Liver (tissue), 8 donors: ENCODE measurements at regions not wholly inside any gene's neighbourhood (a gene's known extent, or its start where the extent isn't known, plus 50 kb on each side); places are given as distances from the start of the nearest gene placed in this dataset.

Experiments used
- DNase-seq: peaks from one replicate; pipeline ENCODE4 v3.0.0-alpha.2; 2017; ENCODE audit warnings: low spot score
- H3K27ac ChIP-seq, 2 donors: one replicate each; pipeline ENCODE4 v1.7.0; 2013; ENCODE audit warnings: inconsistent platforms in 2 of 2, low read length in 2 of 2, control low read depth in 1 of 2, low read depth in 1 of 2, mild to moderate bottlenecking in 1 of 2
- H3K27me3 ChIP-seq, 4 donors: one replicate each; pipeline versions ENCODE4 v1.6.1 to v1.7.0; 2013; ENCODE audit warnings: low read length in 3 of 4, inconsistent platforms in 1 of 4, mild to moderate bottlenecking in 1 of 4, moderate library complexity in 1 of 4; ENCODE audit not compliant: control insufficient read depth in 4 of 4, insufficient read depth in 4 of 4
- H3K36me3 ChIP-seq, 4 donors: one replicate each; pipeline versions ENCODE4 v1.6.1 to v1.7.0; 2013; ENCODE audit warnings: low read length in 3 of 4, mild to moderate bottlenecking in 3 of 4, low read depth in 1 of 4, moderate library complexity in 1 of 4; ENCODE audit not compliant: control insufficient read depth in 4 of 4, insufficient read depth in 3 of 4
- H3K4me1 ChIP-seq, 4 donors: one replicate each; pipeline versions ENCODE4 v1.6.1 to v1.7.0; 2013; ENCODE audit warnings: low read length in 3 of 4, mild to moderate bottlenecking in 3 of 4, moderate library complexity in 1 of 4; ENCODE audit not compliant: control insufficient read depth in 4 of 4, insufficient read depth in 4 of 4
- H3K4me3 ChIP-seq, 3 donors: one replicate each; pipeline versions ENCODE4 v1.6.1 to v1.7.0; 2013; ENCODE audit warnings: low read length in 3 of 3, control low read depth in 1 of 3, low read depth in 1 of 3, mild to moderate bottlenecking in 1 of 3
- H3K9ac ChIP-seq, 2 donors: one replicate each; pipeline ENCODE4 v1.7.0; 2013; ENCODE audit warnings: low read length in 2 of 2, mild to moderate bottlenecking in 2 of 2, moderate library complexity in 2 of 2, control low read depth in 1 of 2, low read depth in 1 of 2
- H3K9me3 ChIP-seq, 4 donors: one replicate each; pipeline versions ENCODE4 v1.6.1 to v1.7.0; 2013; ENCODE audit warnings: low read length in 3 of 4; ENCODE audit not compliant: control insufficient read depth in 4 of 4
- EGR1 ChIP-seq, 2 donors: IDR thresholded peaks; 2 replicates each; pipeline ENCODE4 v1.6.1; 2016 to 2018; ENCODE audit warnings: antibody characterized with exemption in 2 of 2, low read depth in 2 of 2
- FOXA2 ChIP-seq: IDR thresholded peaks from 2 replicates; pipeline ENCODE4 v1.6.1; 2016; ENCODE audit warnings: antibody characterized with exemption
- GABPA ChIP-seq, 2 donors: IDR thresholded peaks in 1 of 2; conservative IDR thresholded peaks in 1 of 2; 2 replicates each; pipeline ENCODE4 v1.6.1; 2016; ENCODE audit warnings: antibody characterized with exemption in 2 of 2, mild to moderate bottlenecking in 1 of 2, moderate library complexity in 1 of 2
- HNF4G ChIP-seq: IDR thresholded peaks from 2 replicates; pipeline ENCODE4 v1.6.1; 2016; ENCODE audit warnings: antibody characterized with exemption
- JUND ChIP-seq, 2 donors: IDR thresholded peaks; 2 replicates each; pipeline ENCODE4 v1.6.1; 2016; ENCODE audit warnings: antibody characterized with exemption in 2 of 2
- RAD21 ChIP-seq, 2 donors: IDR thresholded peaks; 2 replicates each; pipeline ENCODE4 v1.6.1; 2016; ENCODE audit warnings: antibody characterized with exemption in 2 of 2, mild to moderate bottlenecking in 2 of 2
- RXRA ChIP-seq, 2 donors: IDR thresholded peaks; 2 replicates each; pipeline ENCODE4 v1.6.1; 2017 to 2018; ENCODE audit warnings: antibody characterized with exemption in 2 of 2, mild to moderate bottlenecking in 1 of 2
- SP1 ChIP-seq: IDR thresholded peaks from 2 replicates; pipeline ENCODE4 v1.6.1; 2018; ENCODE audit warnings: antibody characterized with exemption, mild to moderate bottlenecking
- TAF1 ChIP-seq: conservative IDR thresholded peaks from 2 replicates; pipeline ENCODE4 v1.6.1; 2016; ENCODE audit warnings: antibody characterized with exemption, mild to moderate bottlenecking
- YY1 ChIP-seq: IDR thresholded peaks from 2 replicates; pipeline ENCODE4 v1.6.1; 2016; ENCODE audit warnings: antibody characterized with exemption, mild to moderate bottlenecking
- WGBS: extraction: QIAGEN DNeasy Blood & Tissue Kit; methylation state at CpG from one replicate; pipeline ENCODE4 v1.1.7; 2013; 5-methylcytosine and 5-hydroxymethylcytosine counted together
- TF ChIP-seq, protein P1 (sequence below): IDR thresholded peaks from 2 replicates; pipeline ENCODE4 v1.6.1; 2016; ENCODE audit warnings: antibody characterized with exemption
- TF ChIP-seq, protein P2 (sequence below): IDR thresholded peaks from 2 replicates; pipeline ENCODE4 v1.6.1; 2016; ENCODE audit warnings: antibody characterized with exemption
- TF ChIP-seq, protein P3 (sequence below): fragments of 150-350 bp; IDR thresholded peaks from 2 replicates; pipeline ENCODE4 v1.5.1; 2017; ENCODE audit warnings: improper control_type of control experiment, low read depth, low read length; ENCODE audit not compliant: missing input control
- TF ChIP-seq, protein P4 (sequence below): IDR thresholded peaks from 2 replicates; pipeline ENCODE4 v1.6.1; 2016; ENCODE audit warnings: antibody characterized with exemption
- TF ChIP-seq, protein P5 (sequence below): IDR thresholded peaks from 2 replicates; pipeline ENCODE4 v1.6.1; 2016; ENCODE audit warnings: antibody characterized with exemption, mild to moderate bottlenecking
- donor health status: healthy.
- donor health status: healthy.
- donor health status: healthy.
- donor health status: healthy.
- donor health status: healthy.

DNA sequence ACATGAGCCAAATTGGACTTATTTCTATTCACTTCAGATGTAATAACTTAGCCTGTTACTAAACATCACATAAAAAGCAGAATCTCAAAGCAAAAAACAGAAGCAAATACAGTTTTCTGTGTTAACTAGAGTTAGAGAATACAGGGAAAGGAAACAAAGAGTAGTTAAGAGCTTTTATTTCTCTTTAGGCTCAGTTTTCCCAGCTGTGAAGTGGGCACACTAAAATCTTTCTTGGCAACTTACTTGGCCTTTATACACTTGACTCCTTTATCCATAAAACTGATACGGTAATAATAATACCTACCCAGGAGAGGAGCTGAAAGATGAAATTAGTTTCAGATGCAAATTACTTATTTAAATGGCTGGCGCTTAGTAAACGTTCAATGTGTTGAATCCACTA, 132.8 kb upstream of the SPATS2L start:
- WGBS, result 96% methylated on average over 3 of the region's 3 CpGs
- Histone ChIP-seq H3K27me3 (no peaks in the 10 kb centered on the region), H3K27ac (no peak overlapping the region), H3K36me3 (no peaks in the 10 kb centered on the region), H3K9me3 (no peaks in the 10 kb centered on the region), H3K4me3 (no peak overlapping the region), H3K9ac (no peak overlapping the region), H3K4me1 (peaks cover 0 to 4% (median 1%) of the 10 kb centered on the region in 4 donors)
- TF ChIP-seq JUND (IDR thresholded peaks at IDR 0.05), result no peak
- TF ChIP-seq TAF1, result no peak
- no peak for TF ChIP-seq EGR1 (IDR thresholded peaks at IDR 0.05; ENCODE audit: low read depth in 2 of 2)
- TF ChIP-seq, protein P1, sequence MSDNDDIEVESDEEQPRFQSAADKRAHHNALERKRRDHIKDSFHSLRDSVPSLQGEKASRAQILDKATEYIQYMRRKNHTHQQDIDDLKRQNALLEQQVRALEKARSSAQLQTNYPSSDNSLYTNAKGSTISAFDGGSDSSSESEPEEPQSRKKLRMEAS, result no peak
- no peak for TF ChIP-seq YY1
- TF ChIP-seq SP1, result no peak
- DNase-seq, result no peak

DNA sequence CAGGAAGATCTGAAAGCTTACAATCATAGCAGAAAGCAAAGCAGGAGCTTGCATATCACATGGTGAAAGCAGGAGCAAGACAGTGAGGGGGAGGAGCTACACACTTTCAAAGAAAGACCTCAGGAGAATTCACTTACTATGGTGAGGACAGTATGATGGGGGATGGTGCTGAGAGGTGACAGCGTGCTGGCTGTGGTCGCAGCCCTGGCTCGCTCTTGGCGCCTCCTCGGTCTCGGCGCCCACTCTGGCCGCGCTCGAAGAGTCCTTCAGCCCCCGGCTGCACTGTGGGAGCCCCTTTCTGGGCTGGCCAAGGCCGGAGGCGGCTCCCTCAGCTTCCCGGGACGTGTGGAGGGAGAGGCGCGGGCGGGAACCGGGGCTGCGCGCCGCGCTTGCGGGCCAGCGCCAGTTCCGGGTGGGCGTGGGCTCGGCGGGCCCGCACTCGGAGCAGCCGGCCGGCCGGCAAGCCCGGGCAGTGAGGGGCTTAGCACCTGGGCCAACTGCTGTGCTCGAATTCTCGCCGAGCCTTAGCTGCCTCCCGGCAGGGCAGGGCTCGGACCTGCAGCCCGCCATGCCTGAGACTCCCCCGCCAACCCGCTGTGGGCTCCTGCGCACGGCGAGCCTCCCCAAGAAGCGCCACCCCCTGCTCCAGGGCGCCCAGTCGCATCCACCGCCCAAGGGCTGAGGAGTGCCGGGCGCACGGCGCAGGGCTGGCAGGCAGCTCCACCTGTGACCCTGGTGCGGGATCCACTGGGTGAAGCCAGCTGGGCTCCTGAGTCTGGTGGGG, 131.9 kb upstream of the SPATS2L start:
- Histone ChIP-seq H3K36me3 (no peaks in the 10 kb centered on the region), H3K9ac (no peak overlapping the region), H3K9me3 (no peaks in the 10 kb centered on the region), H3K4me3 (no peak overlapping the region), H3K4me1 (peaks cover 0 to 4% (median 1%) of the 10 kb centered on the region in 4 donors), H3K27me3 (no peaks in the 10 kb centered on the region), H3K27ac (no peak overlapping the region)
- no peak for DNase-seq
- no peak for TF ChIP-seq FOXA2
- TF ChIP-seq, protein P2, sequence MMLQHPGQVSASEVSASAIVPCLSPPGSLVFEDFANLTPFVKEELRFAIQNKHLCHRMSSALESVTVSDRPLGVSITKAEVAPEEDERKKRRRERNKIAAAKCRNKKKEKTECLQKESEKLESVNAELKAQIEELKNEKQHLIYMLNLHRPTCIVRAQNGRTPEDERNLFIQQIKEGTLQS, result no peak
- WGBS, result 97% methylated on average over 55 of the region's 55 CpGs

DNA sequence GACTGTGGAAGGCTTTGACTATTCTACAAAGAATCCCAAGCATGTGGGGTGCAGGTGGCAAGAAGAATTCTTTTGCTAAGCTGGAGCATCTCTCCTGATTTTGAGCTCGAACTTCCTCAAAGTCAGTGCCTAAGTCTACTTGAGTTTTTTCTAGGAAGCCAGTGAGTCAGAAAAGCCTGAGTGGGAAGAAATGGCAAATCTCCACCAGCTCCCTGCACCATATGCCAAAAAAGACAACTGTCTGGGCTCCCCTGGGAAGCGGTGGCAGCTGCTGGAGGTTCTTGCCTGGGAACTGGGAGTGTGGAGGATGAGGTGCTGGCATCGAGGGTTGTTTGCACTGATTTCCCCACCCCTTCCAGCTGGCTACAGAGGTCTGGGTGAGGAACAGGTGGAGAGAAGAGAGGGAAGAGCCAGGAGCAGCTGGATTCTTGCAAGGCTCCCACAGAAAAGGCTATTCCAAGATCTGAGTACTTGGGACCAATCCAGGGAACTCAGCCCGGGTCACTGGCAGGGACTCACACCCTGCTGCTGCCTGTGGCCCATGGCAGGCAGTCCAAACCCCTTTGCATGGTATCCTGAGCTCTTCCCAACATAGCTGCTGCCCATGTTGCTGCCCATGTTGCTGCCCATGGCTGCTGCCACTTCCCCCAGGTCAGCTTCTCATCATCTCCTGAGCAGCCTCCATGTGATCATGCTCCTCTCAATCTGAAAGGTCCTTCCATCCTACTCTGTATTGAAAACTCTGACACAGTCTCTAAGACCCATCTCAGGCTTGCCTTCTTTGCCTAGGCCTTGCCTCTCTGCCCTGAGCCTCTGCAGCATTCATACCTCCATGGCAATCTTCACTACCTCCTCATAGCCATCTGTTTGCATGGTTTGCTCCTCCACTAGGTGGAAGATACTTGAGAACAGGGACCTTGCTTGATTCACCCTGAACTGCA, 128.3 kb upstream of the SPATS2L start:
- Histone ChIP-seq H3K4me1 (peaks cover 0 to 4% (median 1%) of the 10 kb centered on the region in 4 donors), H3K9me3 (no peaks in the 10 kb centered on the region), H3K36me3 (no peaks in the 10 kb centered on the region), H3K27me3 (no peaks in the 10 kb centered on the region), H3K9ac (no peak overlapping the region), H3K4me3 (no peak overlapping the region), H3K27ac (no peak overlapping the region)
- 30% methylated on average over 4 of the region's 4 CpGs for WGBS
- DNase-seq, result no peak
- TF ChIP-seq, protein P2, result no peak
- TF ChIP-seq YY1, result no peak
- no peak for TF ChIP-seq HNF4G
- no peak for TF ChIP-seq GABPA (IDR thresholded peaks at IDR 0.05 in 1 of 2, conservative IDR thresholded peaks at IDR 0.05 in 1 of 2)
- no peak for TF ChIP-seq JUND (IDR thresholded peaks at IDR 0.05)
- TF ChIP-seq EGR1 (IDR thresholded peaks at IDR 0.05; ENCODE audit: low read depth in 2 of 2), result no peak
- TF ChIP-seq, protein P3, sequence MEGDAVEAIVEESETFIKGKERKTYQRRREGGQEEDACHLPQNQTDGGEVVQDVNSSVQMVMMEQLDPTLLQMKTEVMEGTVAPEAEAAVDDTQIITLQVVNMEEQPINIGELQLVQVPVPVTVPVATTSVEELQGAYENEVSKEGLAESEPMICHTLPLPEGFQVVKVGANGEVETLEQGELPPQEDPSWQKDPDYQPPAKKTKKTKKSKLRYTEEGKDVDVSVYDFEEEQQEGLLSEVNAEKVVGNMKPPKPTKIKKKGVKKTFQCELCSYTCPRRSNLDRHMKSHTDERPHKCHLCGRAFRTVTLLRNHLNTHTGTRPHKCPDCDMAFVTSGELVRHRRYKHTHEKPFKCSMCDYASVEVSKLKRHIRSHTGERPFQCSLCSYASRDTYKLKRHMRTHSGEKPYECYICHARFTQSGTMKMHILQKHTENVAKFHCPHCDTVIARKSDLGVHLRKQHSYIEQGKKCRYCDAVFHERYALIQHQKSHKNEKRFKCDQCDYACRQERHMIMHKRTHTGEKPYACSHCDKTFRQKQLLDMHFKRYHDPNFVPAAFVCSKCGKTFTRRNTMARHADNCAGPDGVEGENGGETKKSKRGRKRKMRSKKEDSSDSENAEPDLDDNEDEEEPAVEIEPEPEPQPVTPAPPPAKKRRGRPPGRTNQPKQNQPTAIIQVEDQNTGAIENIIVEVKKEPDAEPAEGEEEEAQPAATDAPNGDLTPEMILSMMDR, result no peak
- no peak for TF ChIP-seq SP1
- TF ChIP-seq RXRA (IDR thresholded peaks at IDR 0.05), result no peak
- TF ChIP-seq, protein P4, sequence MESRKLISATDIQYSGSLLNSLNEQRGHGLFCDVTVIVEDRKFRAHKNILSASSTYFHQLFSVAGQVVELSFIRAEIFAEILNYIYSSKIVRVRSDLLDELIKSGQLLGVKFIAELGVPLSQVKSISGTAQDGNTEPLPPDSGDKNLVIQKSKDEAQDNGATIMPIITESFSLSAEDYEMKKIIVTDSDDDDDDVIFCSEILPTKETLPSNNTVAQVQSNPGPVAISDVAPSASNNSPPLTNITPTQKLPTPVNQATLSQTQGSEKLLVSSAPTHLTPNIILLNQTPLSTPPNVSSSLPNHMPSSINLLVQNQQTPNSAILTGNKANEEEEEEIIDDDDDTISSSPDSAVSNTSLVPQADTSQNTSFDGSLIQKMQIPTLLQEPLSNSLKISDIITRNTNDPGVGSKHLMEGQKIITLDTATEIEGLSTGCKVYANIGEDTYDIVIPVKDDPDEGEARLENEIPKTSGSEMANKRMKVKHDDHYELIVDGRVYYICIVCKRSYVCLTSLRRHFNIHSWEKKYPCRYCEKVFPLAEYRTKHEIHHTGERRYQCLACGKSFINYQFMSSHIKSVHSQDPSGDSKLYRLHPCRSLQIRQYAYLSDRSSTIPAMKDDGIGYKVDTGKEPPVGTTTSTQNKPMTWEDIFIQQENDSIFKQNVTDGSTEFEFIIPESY, result no peak
- no peak for TF ChIP-seq RAD21 (IDR thresholded peaks at IDR 0.05)
- TF ChIP-seq, protein P5, sequence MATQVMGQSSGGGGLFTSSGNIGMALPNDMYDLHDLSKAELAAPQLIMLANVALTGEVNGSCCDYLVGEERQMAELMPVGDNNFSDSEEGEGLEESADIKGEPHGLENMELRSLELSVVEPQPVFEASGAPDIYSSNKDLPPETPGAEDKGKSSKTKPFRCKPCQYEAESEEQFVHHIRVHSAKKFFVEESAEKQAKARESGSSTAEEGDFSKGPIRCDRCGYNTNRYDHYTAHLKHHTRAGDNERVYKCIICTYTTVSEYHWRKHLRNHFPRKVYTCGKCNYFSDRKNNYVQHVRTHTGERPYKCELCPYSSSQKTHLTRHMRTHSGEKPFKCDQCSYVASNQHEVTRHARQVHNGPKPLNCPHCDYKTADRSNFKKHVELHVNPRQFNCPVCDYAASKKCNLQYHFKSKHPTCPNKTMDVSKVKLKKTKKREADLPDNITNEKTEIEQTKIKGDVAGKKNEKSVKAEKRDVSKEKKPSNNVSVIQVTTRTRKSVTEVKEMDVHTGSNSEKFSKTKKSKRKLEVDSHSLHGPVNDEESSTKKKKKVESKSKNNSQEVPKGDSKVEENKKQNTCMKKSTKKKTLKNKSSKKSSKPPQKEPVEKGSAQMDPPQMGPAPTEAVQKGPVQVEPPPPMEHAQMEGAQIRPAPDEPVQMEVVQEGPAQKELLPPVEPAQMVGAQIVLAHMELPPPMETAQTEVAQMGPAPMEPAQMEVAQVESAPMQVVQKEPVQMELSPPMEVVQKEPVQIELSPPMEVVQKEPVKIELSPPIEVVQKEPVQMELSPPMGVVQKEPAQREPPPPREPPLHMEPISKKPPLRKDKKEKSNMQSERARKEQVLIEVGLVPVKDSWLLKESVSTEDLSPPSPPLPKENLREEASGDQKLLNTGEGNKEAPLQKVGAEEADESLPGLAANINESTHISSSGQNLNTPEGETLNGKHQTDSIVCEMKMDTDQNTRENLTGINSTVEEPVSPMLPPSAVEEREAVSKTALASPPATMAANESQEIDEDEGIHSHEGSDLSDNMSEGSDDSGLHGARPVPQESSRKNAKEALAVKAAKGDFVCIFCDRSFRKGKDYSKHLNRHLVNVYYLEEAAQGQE, result no peak
